NCI-H2029 (cell line): ENCODE measurements at regions not wholly inside any gene's neighbourhood (a gene's known extent, or its start where the extent isn't known, plus 50 kb on each side); places are given as distances from the start of the nearest gene placed in this dataset.

ENCODE experiments used
- DNase-seq: peaks from one replicate; lab custom pipeline; 2025; lab: John Stamatoyannopoulos, UW

DNA sequence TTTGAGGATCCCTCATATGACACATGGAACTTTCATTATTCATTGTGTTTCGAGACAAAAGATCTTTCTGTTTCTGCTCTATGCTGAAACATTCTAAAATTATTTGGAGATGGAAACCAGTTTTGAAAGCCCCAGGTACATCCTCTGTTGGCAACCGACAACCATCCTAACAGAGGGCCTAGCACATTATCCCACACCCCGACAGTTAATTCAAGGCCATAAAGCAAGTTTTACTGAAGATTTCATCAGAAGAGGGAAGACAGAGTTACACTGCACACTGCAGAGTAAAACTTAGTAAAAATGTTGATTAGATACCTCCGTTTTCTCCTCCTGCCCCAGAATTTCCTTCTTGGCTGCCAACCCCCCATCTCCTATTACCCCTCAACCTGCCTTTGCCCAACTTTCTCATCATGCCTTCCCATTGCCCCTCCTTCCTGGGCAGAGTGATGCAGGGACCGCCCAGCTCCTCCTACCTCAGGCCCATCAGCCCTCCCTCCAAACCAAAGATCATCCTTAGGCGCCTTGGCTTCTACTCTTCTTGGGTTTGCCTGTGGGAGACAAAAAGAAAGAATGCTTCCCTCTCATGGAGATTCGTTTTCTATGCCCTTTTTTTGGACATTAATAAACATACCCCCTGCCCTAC, 52.9 kb upstream of the CITED4 start:
- no peak for DNase-seq

DNA sequence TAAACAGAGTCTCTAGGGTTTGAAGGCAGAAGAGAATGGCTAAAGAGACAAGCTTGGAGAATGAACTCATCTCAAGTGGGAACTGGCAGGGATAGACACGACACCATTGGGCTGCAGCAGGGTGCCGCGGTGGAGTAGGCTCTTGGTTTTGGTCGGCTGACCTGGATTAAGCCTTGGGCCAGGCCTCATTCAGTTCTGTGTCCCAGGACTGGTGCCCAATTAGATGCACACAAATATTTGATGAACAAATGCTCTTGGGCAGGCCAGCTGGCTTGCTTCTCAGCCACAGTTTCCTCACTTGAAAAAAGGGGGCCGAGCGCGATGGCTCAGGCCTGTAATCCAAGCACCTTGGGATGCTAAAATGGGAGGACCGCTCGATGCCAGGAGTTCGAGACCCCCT, 53.4 kb upstream of the CITED4 start:
- peak; percentile 73 for DNase-seq

DNA sequence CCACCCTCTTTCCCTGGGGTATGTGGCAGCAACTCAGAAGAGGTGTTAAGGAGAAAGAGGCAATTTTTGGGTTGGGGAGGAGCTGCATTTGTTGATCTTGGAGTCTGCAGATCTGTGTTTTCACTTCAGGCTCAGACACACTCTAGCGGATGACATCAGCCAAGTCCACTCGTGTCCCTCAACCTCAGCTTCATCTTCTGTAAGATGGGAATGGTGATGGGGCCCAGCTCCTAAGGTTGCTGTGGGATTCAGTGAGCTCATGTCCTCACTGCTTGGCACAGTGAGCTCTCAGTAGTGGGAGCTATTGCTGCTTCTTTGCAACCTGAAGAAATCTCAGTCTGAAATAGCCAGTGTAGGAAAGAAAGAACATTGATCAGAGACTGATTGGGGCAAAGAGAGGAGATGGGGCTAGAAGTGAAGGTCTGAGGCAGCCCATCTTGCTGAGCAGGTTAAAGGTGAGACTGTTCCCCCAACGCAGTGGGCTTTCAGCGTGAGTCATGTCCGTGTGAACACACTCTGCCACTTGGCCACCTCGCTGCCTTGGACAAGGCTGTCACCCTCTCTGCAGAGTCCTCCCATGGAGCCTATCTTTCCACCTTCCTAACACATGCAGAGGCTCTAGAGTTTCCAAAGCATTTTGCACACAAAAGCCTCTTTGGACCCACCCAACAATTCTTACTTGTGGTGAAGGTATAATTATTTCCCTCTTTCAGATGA, 56.0 kb upstream of the CITED4 start:
- no peak for DNase-seq

DNA sequence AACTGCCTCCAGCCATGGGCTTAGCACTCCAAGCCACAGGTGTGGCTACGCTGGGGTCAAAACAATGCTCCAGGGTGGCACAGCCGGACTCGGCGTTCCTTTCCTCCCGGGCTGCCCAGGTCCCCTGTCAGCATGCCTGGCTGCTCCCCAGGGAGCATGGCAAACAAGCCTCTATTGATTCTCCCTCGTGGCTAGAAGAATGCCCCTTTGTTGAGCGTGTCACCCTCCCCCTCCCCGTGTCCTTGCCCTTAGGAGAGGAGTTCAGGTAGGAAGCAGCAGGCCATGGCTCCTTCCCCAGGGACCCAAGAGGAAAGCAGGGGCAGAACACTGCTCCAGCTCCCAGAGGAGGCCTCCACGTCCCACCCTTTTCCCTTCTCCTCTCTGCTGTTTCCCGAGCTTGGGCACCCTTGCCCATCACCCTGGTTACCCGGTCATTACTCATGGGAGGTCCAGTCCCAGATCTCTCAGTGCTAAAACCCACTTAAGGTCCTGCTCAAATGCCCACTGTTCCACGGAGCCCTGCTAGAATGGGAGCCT, 57.4 kb upstream of the CITED4 start:
- peak; percentile 98 for DNase-seq

DNA sequence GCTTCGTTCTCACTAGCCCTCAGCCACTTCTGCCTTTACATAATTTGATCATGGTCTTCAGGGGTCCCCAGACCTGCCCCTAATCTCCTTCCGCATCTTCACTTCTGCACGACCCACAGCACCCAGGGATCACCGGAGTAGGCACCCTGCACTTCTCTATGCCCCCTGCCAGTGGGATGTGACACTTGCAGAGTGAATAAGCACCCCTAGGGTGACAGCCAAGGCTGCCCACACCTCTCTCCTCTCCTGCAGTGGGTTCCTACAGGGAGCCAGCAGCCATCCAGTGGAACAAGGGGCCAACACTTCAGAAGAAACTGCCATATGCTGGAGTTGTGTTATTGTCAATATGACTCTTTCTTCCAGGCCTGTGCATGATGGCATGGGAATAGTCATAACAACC, 58.0 kb upstream of the CTPS1 start:
- no peak for DNase-seq

DNA sequence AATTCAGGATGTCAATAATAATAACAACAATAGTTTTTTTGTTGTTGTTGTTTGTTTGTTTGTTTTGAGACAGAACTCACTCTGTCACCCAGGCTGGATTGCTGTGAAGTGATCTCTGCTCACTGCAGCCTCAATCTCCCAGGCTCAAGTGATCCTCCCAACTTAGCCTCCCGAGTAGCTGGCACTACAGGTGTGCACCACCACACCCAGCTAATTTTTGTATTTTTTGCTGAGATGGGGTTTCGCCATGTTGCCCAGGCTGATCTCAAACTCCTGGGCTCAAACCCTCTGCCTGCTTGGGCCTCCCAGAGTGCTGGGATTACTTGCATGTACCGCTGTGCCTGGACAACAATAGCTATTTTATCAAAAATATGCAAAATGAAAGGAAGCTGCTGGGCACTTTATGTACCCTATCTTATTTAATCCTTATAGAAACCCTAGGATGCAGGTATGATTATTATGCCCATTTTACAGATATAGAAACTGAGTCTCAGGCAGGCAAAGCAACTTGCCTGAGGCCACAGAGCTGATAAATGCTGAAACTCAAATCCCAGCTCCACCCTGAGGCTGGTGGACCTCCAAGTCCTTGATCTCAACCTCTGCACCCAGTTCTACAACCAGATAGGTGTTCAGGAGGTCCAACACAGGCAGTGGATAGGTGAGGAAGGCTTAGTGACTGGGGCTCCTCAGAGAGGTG, 57.4 kb upstream of the CTPS1 start:
- no peak for DNase-seq

DNA sequence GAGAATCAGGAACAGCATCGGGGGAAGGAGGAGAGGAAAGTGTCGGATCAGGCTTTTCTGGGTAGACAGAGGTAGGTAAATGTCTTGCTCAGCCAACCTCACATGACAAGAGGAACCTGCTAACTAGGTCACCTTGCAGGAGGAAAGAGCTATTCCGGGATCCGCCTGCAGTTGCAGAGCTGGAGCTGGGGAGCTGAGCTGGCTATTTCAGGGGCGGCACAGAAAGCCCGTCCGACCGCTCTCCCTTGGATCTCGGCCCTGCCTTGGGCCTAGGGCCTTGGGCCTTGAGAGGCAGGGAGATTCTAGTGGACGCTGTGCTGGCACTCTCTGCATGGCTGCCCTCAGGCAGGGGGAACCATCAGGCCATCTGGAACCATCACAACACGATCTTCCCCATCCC, 56.5 kb upstream of the CTPS1 start:
- DNase-seq = no peak

DNA sequence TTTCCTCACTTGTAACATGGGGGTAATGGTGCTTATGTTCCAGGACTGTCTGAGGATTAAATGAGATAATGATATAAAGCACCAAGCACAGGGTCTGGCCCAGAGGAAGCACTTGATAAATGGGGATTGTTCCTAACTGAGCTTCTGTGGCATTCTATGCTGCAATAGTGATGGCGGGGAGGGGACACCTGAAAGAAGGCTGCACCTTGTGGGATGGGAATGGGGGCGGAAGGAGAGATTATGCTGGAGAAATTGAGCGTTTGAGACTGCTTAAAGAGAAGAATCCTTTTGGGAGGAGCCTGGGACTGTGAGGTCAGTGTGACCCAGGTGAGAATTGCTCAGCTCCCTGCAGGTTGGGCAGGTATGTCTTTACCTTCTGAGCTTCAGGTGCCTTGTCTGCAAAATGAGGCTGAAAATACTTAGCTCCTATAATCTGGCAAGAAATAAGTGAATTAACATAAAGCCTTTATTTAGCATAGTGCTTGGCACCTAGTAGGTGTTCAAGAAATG, 55.9 kb upstream of the CTPS1 start:
- DNase-seq = no peak

DNA sequence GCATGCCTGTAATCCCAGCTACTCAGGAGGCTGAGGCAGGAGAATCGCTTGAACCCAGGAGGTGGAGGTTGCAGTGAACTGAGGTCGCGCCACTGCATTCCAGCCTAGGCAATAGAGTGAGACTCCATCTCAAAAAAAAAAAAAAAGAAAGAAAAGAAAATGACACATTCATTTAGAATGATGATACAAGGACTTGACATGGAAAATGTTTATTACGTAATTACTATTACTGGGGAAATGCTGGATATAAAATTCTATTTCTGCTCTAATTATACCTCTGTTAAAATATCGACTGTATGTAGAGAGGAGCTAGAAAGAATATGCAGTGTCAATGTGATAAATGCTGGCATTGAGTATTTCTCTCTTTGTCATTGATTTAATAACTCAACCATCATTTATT, 54.7 kb upstream of the CTPS1 start:
- DNase-seq = no peak

DNA sequence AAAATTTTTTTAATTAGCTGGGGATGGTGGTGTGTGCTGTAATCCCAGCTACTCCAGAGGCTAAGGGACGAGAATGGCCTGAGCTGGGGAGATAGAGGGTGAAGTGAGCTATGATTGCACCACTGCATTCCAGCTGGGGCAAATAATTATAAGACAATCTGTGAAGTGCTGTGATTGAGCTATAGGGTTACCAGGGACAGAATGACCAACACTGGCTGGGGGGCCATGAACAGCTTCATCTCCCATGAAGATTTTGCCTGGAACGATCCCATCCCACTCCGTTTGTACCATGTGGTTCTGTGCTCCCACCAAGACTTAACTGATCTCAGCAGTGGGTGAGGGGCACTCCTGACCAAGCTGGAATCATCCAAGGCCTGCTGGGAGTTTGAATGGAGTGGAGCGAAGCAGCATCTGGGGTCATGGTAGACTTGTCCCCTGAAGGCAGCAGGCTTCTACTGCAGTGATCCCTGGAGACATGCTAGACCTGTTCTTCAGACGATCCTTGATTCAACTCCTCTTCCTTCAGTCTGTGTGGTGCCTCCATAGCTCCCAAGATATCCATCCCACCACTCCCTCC, 53.6 kb upstream of the CTPS1 start:
- no peak for DNase-seq

DNA sequence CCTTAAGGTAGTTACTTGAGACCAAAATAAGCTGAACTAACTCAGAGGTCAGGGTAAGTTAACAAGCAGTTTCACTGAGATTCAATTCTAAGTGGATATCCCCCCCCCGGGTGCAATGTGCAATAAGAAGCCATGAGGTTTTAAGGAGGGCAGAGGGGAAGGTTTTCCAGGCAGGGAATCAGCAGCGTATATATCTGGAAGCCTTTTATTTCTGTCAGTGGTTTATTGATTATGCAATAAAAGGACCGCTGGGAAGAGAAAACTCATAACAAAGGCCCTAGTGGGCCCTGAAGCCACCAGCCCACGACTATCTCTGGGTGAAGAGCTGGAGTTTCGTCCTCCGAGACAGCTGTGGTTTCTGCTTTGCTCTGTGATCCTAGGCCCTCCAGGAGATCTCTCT, 53.1 kb upstream of the CTPS1 start:
- no peak for DNase-seq

DNA sequence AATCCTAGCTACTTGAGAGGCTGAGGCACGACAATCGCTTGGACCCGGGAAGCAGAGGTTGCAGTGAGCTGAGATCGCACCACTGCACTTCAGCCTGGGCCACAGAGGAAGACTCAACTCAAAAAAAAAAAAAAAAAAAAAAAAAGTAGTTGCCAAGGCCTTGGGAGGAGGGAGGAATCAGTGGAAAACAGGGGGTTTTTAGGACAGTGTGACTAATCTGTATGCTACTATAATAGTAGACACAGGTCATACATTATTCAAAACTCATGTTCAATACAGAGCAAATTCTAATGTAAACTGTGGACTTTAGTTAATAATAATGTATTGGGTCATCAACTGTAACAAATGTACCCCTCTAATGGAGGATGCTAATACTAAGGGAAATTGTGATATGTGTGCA, 51.7 kb upstream of the CTPS1 start:
- DNase-seq = no peak

DNA sequence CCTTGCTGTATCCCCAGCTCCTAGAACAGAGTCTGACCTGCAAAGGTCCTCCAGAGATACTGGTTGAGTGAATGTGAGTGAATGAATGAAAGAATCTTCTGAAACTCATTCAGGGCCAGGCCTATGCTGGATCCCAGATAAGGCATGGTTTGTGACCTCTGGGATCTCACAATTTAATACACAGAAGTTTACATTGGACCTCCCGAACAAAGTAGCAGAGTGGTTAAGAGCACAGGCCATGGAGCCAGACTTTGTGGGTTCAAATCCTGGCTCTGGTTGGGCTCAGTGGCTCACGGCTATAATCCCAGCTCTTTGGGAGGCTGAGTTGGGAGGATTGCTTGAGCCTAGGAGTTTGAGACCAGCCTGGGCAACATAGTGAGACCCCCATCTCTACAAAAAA, 50.8 kb upstream of the CTPS1 start:
- no peak for DNase-seq

DNA sequence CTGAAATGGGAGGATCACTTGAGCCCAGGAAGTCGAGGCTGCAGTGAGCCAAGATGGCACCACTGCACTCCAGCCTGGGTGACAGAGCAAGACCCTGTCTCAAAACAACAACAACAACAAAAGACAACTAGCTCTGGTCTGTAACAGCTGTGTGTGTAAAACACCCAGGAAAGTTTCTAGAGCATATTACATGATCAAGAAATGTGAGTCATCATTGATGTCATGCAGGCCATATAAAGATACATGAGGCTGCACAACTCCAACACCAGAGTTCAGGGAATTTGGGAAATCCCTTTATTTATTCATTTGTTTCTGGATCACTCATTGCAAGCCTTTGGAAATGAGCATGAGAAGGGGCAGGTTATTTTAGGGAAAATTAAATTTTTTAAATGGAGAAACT, 50.3 kb upstream of the CTPS1 start:
- DNase-seq = no peak
